Esophagus squamous epithelium (tissue), 5 donors: ENCODE measurements at regions not wholly inside any gene's neighbourhood (a gene's known extent, or its start where the extent isn't known, plus 50 kb on each side); places are given as distances from the start of the nearest gene placed in this dataset.

ENCODE experiments used
- DNase-seq: peaks from one replicate; lab custom pipeline; 2025; lab: John Stamatoyannopoulos, UW
- H3K27ac ChIP-seq, 4 donors: fragments of 200-600 bp; sonication (generic); one replicate each; pipeline ENCODE4 v1.5.1; 2016 to 2019; ENCODE audit warnings: mild to moderate bottlenecking in 1 of 4
- H3K27me3 ChIP-seq, 4 donors: fragments of 200-600 bp; sonication (generic); 1 replicate in 3 of 4; 2 replicates in 1 of 4; pipeline versions ENCODE4 v1.5.1 to v1.6.0; 2017 to 2021; ENCODE audit warnings: antibody characterized with exemption in 1 of 4
- H3K36me3 ChIP-seq, 3 donors: fragments of 200-600 bp; sonication (generic); one replicate each; pipeline ENCODE4 v1.5.1; 2016 to 2019
- H3K4me1 ChIP-seq, 3 donors: fragments of 200-600 bp; sonication (generic); one replicate each; pipeline ENCODE4 v1.5.1; 2017 to 2019
- H3K4me3 ChIP-seq, 4 donors: fragments of 200-600 bp; sonication (generic); 1 replicate in 3 of 4; 2 replicates in 1 of 4; pipeline ENCODE4 v1.5.1; 2016 to 2019; ENCODE audit warnings: mild to moderate bottlenecking in 2 of 4, moderate library complexity in 1 of 4
- H3K9me3 ChIP-seq, 3 donors: fragments of 200-600 bp; sonication (generic); one replicate each; pipeline ENCODE4 v1.5.1; 2016 to 2019
- POLR2A ChIP-seq, 4 donors: fragments of 450-650 bp; IDR thresholded peaks; one replicate each; pipeline ENCODE4 v1.6.1; 2017; ENCODE audit warnings: antibody characterized with exemption in 4 of 4, mild to moderate bottlenecking in 4 of 4, moderate library complexity in 3 of 4
- WGBS, 2 donors: methylation state at CpG; one replicate each; pipeline ENCODE4 v1.1.5; 2018; 5-methylcytosine and 5-hydroxymethylcytosine counted together
- intact Hi-C: fragments of 100-400 bp; cut with DNase I; formaldehyde crosslinking; loops from one replicate; pipeline ENCODE4 v1.15.0; 2022
- TF ChIP-seq, protein P1 (sequence below), 6 experiments: fragments of 450-650 bp in 4 of 6; fragments of 200-600 bp in 2 of 6; sonication (generic) in 2 of 6; IDR thresholded peaks; one replicate each; pipeline ENCODE4 v1.5.1; 2016 to 2019; ENCODE audit warnings: antibody characterized with exemption in 6 of 6, mild to moderate bottlenecking in 4 of 6, moderate library complexity in 4 of 6
- donor health status: DM: yes; HTN: yes; CAD: no.

DNA sequence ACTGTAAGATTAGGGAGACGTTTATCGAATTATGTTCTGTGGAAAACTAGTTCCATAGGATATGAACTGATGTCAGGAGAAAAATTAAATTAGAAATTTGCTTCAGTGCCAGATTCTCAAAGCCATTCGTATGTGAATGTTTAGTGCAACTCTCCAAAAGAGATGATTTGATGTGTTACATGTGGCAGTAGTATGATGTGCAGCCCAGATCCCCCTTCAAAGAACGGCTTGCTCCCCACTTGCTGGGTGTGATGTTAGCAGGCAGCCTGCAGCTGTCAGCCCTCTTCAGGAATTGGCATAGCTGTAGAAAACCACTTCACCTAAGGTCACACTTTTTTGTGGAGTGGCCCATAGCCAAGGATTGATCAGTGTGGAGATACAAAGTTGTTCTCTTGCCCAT, 127.0 kb upstream of the CCDC54 start:
- WGBS, 2 donors = 84 to 85% methylated on average over 4 of the region's 4 CpGs
- H3K4me3 ChIP-seq = no peak overlapping the region
- TF ChIP-seq, protein P1, sequence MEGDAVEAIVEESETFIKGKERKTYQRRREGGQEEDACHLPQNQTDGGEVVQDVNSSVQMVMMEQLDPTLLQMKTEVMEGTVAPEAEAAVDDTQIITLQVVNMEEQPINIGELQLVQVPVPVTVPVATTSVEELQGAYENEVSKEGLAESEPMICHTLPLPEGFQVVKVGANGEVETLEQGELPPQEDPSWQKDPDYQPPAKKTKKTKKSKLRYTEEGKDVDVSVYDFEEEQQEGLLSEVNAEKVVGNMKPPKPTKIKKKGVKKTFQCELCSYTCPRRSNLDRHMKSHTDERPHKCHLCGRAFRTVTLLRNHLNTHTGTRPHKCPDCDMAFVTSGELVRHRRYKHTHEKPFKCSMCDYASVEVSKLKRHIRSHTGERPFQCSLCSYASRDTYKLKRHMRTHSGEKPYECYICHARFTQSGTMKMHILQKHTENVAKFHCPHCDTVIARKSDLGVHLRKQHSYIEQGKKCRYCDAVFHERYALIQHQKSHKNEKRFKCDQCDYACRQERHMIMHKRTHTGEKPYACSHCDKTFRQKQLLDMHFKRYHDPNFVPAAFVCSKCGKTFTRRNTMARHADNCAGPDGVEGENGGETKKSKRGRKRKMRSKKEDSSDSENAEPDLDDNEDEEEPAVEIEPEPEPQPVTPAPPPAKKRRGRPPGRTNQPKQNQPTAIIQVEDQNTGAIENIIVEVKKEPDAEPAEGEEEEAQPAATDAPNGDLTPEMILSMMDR (IDR thresholded peaks at IDR 0.05) = no peak
- no peak for TF ChIP-seq POLR2A (IDR thresholded peaks at IDR 0.05)
- no peak for DNase-seq
- H3K27me3 ChIP-seq = no peaks in the 10 kb centered on the region
- intact Hi-C loops = no loop called here
- peaks cover 0 to 31% (median 0%) of the 10 kb centered on the region in 3 donors for H3K36me3 ChIP-seq
- H3K4me1 ChIP-seq = no peaks in the 10 kb centered on the region
- H3K9me3 ChIP-seq = no peaks in the 10 kb centered on the region
- no peak overlapping the region for H3K27ac ChIP-seq

DNA sequence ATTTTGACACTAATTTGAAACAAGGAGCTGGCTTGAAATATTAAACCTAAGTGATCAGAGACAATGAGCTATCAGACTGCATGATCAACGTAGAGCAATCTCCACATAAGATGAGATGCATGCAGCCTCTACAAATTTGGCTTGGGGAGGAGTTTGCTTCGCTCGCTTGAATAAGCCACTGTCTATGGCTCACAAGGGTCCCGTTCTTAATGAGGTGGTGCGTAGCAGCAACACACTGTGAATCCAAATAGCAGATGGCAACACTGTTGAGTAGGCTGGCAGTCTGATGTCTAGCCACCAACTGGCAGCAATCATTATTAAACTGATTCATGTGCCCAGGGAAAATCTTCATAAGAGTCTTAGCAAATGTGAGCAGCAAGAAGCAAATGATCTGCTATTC, 125.4 kb upstream of the CCDC54 start:
- Histone ChIP-seq H3K4me1 (no peaks in the 10 kb centered on the region), H3K9me3 (no peaks in the 10 kb centered on the region), H3K27ac (no peak overlapping the region), H3K36me3 (peaks cover 0 to 18% (median 0%) of the 10 kb centered on the region in 3 donors), H3K4me3 (no peak overlapping the region), H3K27me3 (no peaks in the 10 kb centered on the region)
- 91 to 94% methylated on average over 5 of the region's 5 CpGs for WGBS, 2 donors
- TF ChIP-seq POLR2A (IDR thresholded peaks at IDR 0.05) = no peak
- TF ChIP-seq, protein P1 (IDR thresholded peaks at IDR 0.05) = no peak
- no peak for DNase-seq
- intact Hi-C loops = no loop called here

DNA sequence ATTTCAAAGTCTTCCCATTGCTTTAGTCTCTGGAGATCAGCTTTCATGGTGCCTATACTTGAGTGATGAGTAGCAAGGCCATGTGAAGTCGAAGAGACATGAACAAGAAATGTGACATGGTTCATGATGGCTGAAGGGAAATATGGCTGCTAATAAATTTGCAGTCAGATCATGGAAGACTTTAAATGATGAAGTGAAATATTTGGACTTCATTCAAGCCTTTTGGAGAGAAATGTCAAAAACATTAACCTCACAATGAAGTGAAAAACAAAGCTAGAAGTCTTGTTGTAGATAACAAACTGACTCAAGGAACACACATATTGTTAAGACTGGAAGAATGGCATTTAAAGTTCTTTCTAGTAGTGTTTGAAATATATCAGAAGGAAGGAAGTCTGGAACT, 120.3 kb upstream of the CCDC54 start:
- no peak for TF ChIP-seq POLR2A (IDR thresholded peaks at IDR 0.05)
- TF ChIP-seq, protein P1 (IDR thresholded peaks at IDR 0.05) = no peak
- WGBS, 2 donors = 0% methylated on average over 1 of the region's 1 CpG
- Histone ChIP-seq H3K4me1 (no peaks in the 10 kb centered on the region), H3K36me3 (no peaks in the 10 kb centered on the region), H3K4me3 (no peak overlapping the region), H3K9me3 (no peaks in the 10 kb centered on the region), H3K27ac (no peak overlapping the region), H3K27me3 (no peaks in the 10 kb centered on the region)
- intact Hi-C loops = no loop called here
- no peak for DNase-seq

DNA sequence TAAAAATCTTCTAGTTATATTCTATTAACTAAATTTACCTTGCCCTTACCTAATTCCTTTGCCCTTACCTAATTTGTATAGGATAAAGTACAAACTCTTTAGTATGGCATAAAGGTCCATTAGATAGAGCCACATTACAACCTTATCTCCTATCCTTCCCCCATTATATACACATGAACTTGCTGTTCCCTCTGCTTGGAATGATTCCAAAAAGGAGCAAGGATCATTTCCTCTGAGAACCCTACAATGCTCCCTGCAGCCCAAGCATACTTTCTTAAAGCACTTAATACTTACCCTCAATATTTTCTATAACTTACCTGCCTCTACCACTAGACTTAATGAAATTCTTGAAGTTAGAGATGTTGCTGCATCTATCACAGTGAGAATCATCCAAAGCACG, 118.9 kb upstream of the CCDC54 start:
- Histone ChIP-seq H3K4me3 (no peak overlapping the region), H3K27ac (no peak overlapping the region), H3K36me3 (no peaks in the 10 kb centered on the region), H3K9me3 (no peaks in the 10 kb centered on the region), H3K27me3 (no peaks in the 10 kb centered on the region), H3K4me1 (no peaks in the 10 kb centered on the region)
- 88 to 89% methylated on average over 1 of the region's 1 CpG for WGBS, 2 donors
- TF ChIP-seq POLR2A (IDR thresholded peaks at IDR 0.05) = no peak
- TF ChIP-seq, protein P1 (IDR thresholded peaks at IDR 0.05) = no peak
- no peak for DNase-seq
- intact Hi-C loops = no loop called here

DNA sequence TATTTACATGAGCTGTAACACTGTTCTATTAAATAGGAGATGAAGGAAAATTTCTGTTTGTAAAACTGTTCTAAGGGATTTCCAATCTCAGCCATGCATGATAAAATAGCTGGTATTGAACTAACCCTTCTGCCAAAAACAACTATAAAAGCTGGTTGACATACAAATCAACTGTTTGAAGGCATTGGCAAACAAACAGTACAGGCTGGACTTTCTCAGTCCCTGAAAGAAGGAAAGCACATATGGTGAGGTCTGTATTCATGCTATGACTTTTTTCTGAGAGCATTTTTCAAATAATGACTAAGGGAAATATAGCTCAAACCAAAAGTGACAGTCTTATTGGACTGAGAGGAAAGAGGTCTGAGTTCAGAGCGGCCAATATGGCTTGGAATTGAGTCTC, 117.0 kb upstream of the CCDC54 start:
- intact Hi-C loops = no loop called here
- Histone ChIP-seq H3K36me3 (no peaks in the 10 kb centered on the region), H3K4me1 (peaks cover 0 to 16% (median under 1%) of the 10 kb centered on the region in 3 donors), H3K27me3 (no peaks in the 10 kb centered on the region), H3K4me3 (no peak overlapping the region), H3K27ac (no peak overlapping the region), H3K9me3 (no peaks in the 10 kb centered on the region)
- DNase-seq = no peak
- 67 to 71% methylated on average over 1 of the region's 1 CpG for WGBS, 2 donors
- TF ChIP-seq, protein P1 (IDR thresholded peaks at IDR 0.05) = no peak
